RWPE2 (cell line): ENCODE measurements at regions not wholly inside any gene's neighbourhood (a gene's known extent, or its start where the extent isn't known, plus 50 kb on each side); places are given as distances from the start of the nearest gene placed in this dataset.

Source experiments
- ATAC-seq: fragments of 200-7000 bp; cut with Tn5 transposase; 3 replicates; pipeline ENCODE4 v1.9.1; 2021; ENCODE audit warnings: low read depth
- DNase-seq: peaks from one replicate; pipeline ENCODE4 v3.0.0-alpha.2; 2020; ENCODE audit warnings: low spot score
- H3K27ac ChIP-seq: fragments of 450-650 bp; 2 replicates; pipeline ENCODE4 v1.5.1; 2017; ENCODE audit warnings: mild to moderate bottlenecking; ENCODE audit not compliant: poor library complexity, severe bottlenecking
- H3K27me3 ChIP-seq: fragments of 250-450 bp; sonication (Bioruptor Pico); 2 replicates; pipeline ENCODE4 v1.5.1; 2021; ENCODE audit warnings: mild to moderate bottlenecking, moderate library complexity; ENCODE audit not compliant: insufficient read depth, poor library complexity, severe bottlenecking
- H3K36me3 ChIP-seq: fragments of 250-450 bp; sonication (Bioruptor Pico); 2 replicates; pipeline ENCODE4 v1.5.1; 2020; ENCODE audit warnings: low read depth, mild to moderate bottlenecking, moderate library complexity
- H3K4me1 ChIP-seq: fragments of 250-450 bp; sonication (Bioruptor Pico); 2 replicates; pipeline ENCODE4 v1.5.1; 2021; ENCODE audit warnings: mild to moderate bottlenecking, moderate library complexity; ENCODE audit not compliant: insufficient read depth, poor library complexity, severe bottlenecking
- H3K4me3 ChIP-seq: fragments of 250-450 bp; sonication (Bioruptor Pico); 2 replicates; pipeline ENCODE4 v1.5.1; 2021; ENCODE audit warnings: mild to moderate bottlenecking, moderate library complexity; ENCODE audit not compliant: severe bottlenecking
- H3K9me3 ChIP-seq: fragments of 250-450 bp; sonication (Bioruptor Pico); 2 replicates; pipeline ENCODE4 v1.5.1; 2021; ENCODE audit warnings: mild to moderate bottlenecking, moderate library complexity; ENCODE audit not compliant: severe bottlenecking
- TF ChIP-seq, protein P1 (sequence below): fragments of 450-650 bp; IDR thresholded peaks from one replicate; pipeline ENCODE4 v1.5.1; 2017; ENCODE audit warnings: mild to moderate bottlenecking, moderate library complexity; ENCODE audit not compliant: poor library complexity, severe bottlenecking

DNA sequence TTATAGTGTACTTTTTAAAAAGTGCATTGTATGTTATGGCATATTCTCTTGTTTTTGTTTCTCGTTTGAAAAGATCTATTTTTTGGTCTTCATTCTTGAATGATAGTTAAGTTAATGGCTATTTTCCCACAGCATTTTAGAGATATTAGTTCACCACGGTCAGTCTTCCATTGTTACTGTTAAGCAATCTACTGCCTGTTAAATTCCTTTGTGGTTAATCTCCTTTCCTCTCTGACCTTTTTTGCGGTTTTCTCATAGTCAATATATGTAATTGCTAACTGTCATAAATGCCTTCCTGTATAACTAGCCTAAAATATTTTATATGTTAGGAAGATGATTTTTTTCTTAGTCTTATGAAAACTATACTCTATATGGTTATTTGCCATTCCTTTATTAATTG lies 250.8 kb upstream of the FBXL7 start:
- peak overlapping the region; percentile 46 for H3K27ac ChIP-seq
- no peak for DNase-seq
- H3K4me1 ChIP-seq = peaks cover 13% of the 10 kb centered on the region
- H3K36me3 ChIP-seq = no peaks in the 10 kb centered on the region
- no peak overlapping the region for H3K4me3 ChIP-seq
- peaks cover 4% of the 10 kb centered on the region for H3K9me3 ChIP-seq
- ATAC-seq = peak; percentile 100
- no peaks in the 10 kb centered on the region for H3K27me3 ChIP-seq
- TF ChIP-seq, protein P1, sequence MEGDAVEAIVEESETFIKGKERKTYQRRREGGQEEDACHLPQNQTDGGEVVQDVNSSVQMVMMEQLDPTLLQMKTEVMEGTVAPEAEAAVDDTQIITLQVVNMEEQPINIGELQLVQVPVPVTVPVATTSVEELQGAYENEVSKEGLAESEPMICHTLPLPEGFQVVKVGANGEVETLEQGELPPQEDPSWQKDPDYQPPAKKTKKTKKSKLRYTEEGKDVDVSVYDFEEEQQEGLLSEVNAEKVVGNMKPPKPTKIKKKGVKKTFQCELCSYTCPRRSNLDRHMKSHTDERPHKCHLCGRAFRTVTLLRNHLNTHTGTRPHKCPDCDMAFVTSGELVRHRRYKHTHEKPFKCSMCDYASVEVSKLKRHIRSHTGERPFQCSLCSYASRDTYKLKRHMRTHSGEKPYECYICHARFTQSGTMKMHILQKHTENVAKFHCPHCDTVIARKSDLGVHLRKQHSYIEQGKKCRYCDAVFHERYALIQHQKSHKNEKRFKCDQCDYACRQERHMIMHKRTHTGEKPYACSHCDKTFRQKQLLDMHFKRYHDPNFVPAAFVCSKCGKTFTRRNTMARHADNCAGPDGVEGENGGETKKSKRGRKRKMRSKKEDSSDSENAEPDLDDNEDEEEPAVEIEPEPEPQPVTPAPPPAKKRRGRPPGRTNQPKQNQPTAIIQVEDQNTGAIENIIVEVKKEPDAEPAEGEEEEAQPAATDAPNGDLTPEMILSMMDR = no peak

DNA sequence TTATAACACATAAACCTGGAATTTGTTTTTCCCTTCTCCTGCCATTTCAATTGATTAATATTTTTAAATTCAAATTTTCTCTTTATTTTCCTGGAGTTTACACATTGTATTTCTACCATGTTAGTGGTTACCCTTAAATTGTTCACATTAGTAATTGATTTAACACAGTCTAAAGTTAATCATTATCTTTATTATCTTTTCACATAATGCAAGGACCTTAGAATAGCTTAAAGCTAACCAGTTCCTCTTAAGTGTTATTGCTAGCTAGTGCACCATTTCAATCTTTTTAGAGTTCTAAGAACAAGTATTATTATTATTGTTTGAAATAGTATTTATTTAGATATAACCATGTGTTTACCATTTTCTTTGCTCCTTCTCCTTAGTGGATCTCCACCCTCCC lies 251.2 kb upstream of the FBXL7 start:
- Histone ChIP-seq H3K4me1 (peaks cover 13% of the 10 kb centered on the region), H3K27me3 (no peaks in the 10 kb centered on the region), H3K4me3 (no peak overlapping the region), H3K9me3 (peaks cover 4% of the 10 kb centered on the region), H3K27ac (peak overlapping the region; percentile 46), H3K36me3 (no peaks in the 10 kb centered on the region)
- ATAC-seq (no peak), DNase-seq (no peak)
- TF ChIP-seq, protein P1 = no peak

- ATAC-seq (no peak), DNase-seq (no peak)
- Histone ChIP-seq H3K27ac (no peak overlapping the region), H3K36me3 (no peaks in the 10 kb centered on the region), H3K27me3 (no peaks in the 10 kb centered on the region), H3K4me1 (peaks cover 13% of the 10 kb centered on the region), H3K4me3 (no peak overlapping the region), H3K9me3 (peaks cover 4% of the 10 kb centered on the region)
- TF ChIP-seq, protein P1 = no peak
These were observed 254.1 kb upstream of the FBXL7 start for GRCh38 chr5:15245913-15246312.

DNA sequence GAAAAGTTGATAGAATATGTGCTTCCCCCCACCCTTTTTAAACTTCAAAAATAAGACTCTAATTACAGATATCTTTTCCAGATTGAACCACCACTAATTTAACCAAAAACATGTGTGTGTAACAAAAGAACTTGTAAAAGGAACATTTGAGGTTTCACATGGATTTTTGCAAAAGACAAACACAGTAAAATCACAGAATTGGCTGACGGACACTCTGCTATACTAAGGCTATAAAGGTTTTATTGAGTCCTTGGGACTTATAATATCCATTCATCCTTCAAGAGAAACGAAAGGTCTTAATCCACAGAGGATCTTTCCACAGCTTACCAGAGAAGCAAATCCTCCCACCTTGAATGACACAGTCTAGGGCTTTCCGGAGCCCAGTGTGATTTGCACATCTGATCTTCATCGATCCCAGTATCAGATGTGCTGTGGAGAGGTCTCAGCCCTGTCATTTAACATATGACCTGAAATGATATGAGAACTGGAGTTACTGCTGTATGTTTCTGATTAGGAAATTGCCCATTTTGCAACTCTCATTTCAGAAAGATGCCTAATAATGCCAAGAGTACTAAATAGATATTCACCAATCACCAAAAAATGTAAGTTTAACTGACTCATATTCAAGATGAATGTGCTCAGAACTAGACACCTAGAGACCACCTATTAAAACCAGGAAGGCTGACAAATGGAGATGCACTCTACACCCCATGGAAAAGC lies 256.5 kb upstream of the FBXL7 start:
- Histone ChIP-seq H3K27ac (no peak overlapping the region), H3K4me3 (no peak overlapping the region), H3K4me1 (peaks cover 2% of the 10 kb centered on the region), H3K27me3 (no peaks in the 10 kb centered on the region), H3K36me3 (no peaks in the 10 kb centered on the region), H3K9me3 (peaks cover 4% of the 10 kb centered on the region)
- ATAC-seq (no peak), DNase-seq (no peak)
- TF ChIP-seq, protein P1 = no peak

DNA sequence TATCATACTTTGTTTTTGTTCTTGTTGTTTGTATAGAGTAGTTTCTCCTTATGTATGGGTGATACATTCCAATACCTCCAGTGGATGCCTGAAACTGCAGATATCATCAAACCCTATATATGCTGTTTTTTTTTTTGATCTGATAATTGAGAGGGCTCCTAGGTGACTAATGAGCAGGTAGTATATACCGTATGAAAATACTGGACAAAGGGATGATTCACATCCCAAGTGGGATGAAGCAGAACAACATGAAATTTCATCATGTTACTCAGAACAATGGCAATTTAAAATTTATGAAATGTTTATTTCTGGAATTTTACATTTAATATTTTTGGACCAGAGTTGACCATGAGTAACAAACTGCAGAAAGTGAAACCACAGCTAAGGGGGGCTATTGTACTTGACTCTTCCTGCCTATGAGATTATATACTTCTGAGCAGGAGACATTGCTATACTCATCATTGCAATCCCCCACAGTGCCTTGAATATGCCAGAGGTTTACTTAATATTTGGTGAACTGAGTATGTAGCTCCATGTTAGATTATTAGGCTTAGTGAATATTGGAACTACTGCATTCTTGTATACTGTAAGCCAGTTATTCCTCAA lies 258.7 kb upstream of the FBXL7 start:
- ATAC-seq (peak; percentile 95), DNase-seq (no peak)
- no peak overlapping the region for H3K27ac ChIP-seq
- H3K36me3 ChIP-seq = no peaks in the 10 kb centered on the region
- no peak overlapping the region for H3K4me3 ChIP-seq
- no peaks in the 10 kb centered on the region for H3K27me3 ChIP-seq
- TF ChIP-seq, protein P1 = peak; percentile 21
- H3K4me1 ChIP-seq = no peaks in the 10 kb centered on the region
- no peaks in the 10 kb centered on the region for H3K9me3 ChIP-seq
